ENCODE measurements at regions not wholly inside any gene's neighbourhood (a gene's known extent, or its start where the extent isn't known, plus 50 kb on each side); places are given as distances from the start of the nearest gene placed in this dataset.

- TF ChIP-seq CSDE1 (IDR thresholded peaks at IDR 0.05) (no peak), CTBP1 (IDR thresholded peaks at IDR 0.05; ENCODE audit: borderline replicate concordance) (peak; percentile 46; the same call in 1 of the 2 replicates), NFATC3 (IDR thresholded peaks at IDR 0.05) (no peak), HMG20B (CRISPR knock-in tag; IDR thresholded peaks at IDR 0.05) (no peak), HDAC6 (IDR thresholded peaks at IDR 0.05; ENCODE audit: low read depth, low read length) (no peak), MXI1 (IDR thresholded peaks at IDR 0.05; ENCODE audit: low read depth, low read length) (no peak), CREB5 (CRISPR knock-in tag; IDR thresholded peaks at IDR 0.05) (no peak), SFPQ (IDR thresholded peaks at IDR 0.05; ENCODE audit: low read depth, low read length) (no peak), RCOR1 (IDR thresholded peaks at IDR 0.05; ENCODE audit: borderline replicate concordance in 1 of 2, low read depth in 2 of 2, low read length in 2 of 2) (peak in 1 of 2 experiments; percentile 85; a peak in 1 of 4 replicates), MXD1 (CRISPR knock-in tag; IDR thresholded peaks at IDR 0.05; ENCODE audit: borderline replicate concordance, poor library complexity, severe bottlenecking) (no peak), KHSRP (IDR thresholded peaks at IDR 0.05) (no peak), SREBF2 (CRISPR knock-in tag; IDR thresholded peaks at IDR 0.05) (no peak), RFX1 (IDR thresholded peaks at IDR 0.05) (no peak), MNT (conservative IDR thresholded peaks at IDR 0.05) (peak in 1 of 2 experiments; percentile 40; a peak in 1 of 4 replicates), MEF2D (tag; conservative IDR thresholded peaks at IDR 0.05; ENCODE audit: low read depth) (no peak), DMBX1 (CRISPR knock-in tag; IDR thresholded peaks at IDR 0.05; ENCODE audit: borderline replicate concordance) (0 out of 2 replicates have a peak, but pooled peaks have one; percentile 11), BCL6 (CRISPR knock-in tag; IDR thresholded peaks at IDR 0.05) (no peak), ASH1L (IDR thresholded peaks at IDR 0.05; ENCODE audit: borderline replicate concordance, low read depth, partially characterized antibody) (no peak)
These were observed 111.3 kb downstream of the TNFAIP3 start (continued) for GRCh38 chr6:137978252-137978896.

All from K562 (cell line).